NCI-H748 (cell line): ENCODE measurements at regions not wholly inside any gene's neighbourhood (a gene's known extent, or its start where the extent isn't known, plus 50 kb on each side); places are given as distances from the start of the nearest gene placed in this dataset.

ENCODE experiments used
- DNase-seq: peaks from one replicate; lab custom pipeline; 2025; ENCODE audit not compliant: unreplicated experiment; lab: John Stamatoyannopoulos, UW

DNA sequence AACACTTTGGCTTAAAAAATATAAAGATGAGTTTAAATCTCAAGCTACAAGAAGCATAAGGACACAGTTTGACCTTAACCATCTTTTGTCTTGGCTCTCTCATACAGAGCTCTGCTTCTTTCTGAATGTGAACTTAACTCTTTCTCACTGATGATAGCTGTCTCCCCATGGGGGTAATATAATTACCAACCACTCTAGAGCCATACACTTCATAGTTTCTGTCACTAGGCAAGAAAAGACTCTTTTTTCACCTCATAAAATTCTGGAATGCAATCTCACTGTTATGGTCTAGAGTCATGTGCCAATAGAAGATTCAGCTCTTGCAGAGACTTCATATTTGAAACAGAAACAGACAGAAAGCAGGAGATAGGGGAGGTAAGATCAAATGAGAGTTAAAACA, 481.7 kb upstream of the AGA start:
- no peak for DNase-seq

DNA sequence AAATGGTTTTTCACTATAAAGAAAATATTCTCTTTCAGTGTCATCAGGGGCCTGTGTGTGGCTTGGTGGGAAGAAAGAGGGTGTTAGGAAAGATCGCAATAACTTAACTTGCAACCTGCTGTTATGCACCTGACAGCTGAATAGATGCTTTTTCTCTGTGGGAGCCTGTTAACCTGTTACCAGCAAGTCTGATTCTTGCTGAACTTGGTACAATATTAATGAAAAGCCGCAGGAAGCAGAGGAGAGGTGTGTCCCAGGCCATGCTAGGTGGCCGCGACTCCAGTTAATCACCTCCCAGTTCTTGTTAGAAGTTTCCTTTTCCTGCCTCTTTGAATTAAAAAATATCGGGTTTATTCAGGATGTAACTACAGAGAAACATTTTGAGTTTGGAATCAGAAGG, 494.8 kb upstream of the AGA start:
- DNase-seq: no peak

DNA sequence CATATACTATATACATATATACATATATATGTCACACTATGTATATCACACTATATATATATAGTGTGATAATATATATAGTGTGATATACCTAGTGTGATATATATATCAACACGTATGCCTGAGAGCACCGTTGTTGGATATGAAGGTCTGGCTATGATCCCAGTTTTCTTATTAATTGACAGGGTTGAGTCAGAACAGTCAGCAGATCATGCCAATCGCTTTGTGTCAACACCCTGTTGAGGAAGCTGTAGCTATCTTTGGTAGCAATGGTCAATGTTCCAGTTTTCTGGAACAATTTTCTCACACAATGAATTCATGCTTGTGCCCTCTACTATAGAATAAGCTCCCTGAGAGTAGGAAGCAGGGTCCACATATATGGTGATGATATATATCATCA, 496.0 kb upstream of the AGA start:
- DNase-seq: no peak

DNA sequence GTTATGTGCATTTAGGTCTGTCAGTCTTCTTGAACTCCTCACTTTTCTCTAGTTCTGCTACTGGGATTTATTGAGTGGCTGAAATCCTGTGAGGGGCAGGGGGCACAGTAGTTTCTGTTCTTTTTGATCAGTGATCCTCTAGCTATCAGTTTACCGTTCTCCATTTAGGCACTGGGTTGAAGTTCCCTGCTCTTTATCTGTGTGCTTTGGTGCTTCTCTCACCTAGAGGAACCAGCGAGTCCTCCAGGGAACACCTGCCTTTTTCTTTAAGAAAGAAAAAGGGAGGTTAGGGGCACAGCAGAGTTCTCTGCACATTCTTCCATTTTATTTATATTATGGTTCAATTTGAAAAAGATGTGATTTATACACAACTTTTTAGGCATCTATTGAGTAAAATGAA, 503.0 kb upstream of the AGA start:
- no peak for DNase-seq

DNA sequence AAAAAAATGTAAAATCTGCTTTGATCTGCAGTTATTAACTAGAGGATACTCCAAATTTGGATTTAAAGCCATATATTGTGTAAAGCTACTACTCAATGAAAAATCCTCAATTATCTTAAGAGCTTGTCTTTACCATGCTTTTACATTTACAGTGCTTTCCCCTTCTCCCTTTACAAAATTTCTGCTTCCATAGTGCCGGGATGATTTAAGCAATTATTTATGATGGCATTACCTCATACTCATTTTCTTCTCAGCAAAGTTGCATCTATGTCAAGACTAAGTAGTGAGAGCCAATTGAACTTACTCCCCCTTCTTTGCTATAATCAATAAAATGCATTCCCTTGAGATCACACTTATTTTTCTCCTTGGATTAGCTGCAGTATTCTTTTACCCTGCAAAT, 505.4 kb upstream of the AGA start:
- no peak for DNase-seq

DNA sequence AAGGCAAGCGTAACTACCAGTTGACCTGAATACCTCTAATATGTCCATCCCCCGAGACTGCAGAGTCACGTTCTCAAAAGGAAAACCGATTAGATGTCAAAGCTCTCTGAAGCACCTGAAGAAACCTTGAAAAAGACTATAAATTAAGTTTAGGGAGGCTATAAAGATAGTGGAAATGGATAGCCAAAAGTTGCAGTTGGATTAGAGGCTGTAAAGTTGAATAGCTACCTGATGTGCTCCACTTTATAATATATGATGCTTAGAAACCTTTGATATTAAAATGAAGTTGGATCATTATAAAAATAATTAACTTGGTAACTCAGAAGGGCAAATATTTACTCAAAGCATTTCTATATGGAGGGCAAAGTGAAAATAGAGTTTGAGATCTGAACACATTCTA, 506.6 kb upstream of the AGA start:
- DNase-seq: no peak

DNA sequence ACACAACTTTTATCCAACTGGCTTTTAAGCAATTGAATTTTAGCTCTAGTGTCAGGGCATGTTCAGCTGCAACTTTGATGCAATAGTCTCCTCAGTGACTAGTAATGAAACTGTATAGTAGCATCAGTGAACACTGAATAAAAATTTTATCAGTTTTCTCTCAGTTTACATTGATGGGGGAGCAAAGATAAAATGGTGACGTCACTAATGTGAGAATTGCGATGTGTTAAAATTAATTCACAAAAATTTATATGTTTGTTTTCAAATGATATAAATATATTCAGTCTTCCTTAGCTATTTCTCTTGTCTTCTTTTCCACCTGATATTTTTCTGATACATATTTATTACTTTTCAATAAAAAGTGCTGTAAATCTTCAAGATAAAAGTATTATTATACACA, 508.8 kb upstream of the AGA start:
- DNase-seq: no peak

DNA sequence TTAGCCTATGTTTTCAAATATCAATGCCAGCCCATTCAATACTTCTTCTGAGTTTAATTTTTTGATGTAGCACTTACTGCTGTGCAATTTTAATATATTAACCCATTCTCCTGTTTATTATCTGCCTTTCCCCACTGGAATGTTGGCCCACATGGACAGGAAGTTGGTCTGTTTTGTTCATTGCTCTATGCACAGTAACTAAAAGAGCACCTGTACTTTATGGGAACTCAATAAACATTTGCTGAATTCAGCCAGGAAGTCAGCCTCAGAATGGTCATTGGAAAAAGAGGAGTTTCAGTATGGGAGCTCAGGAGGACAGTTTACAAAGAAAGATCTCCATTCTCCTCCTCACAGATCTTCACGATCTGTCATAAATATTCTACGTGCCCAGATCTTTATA, 510.5 kb upstream of the AGA start:
- no peak for DNase-seq

DNA sequence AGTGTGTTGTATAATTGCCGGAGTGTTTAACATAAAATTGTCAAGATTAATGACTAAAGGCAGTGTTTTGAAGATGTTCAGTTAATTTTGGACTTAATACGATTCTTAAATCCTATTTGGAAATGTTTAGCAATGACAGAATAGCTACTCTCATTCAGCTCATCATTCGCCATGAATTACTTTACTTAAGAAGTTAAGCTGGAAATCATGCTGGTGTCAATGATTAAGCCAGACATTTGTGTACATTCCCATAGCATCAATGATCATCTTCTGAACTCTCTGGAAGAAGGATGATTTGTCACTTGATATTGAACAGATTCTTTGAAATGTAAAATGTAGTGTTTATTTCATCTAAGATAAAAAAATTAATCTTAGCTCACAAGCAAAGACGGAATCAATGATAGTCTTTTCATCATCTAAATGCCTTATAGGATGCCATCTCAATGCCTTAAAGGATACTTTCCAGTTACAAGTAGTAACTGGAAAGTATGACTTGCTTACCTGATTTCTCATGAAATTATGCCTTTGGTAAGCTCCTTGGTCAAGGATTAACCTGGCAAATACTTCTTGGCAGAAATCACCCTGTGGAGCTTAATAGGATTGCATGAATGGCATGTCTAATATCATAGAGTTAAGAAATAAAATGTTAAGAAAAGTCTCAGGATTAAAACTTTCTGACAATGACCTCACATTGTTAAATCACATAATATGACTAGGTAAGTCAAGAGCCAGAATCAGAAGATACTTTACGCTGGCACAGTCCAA, 515.5 kb upstream of the AGA start:
- DNase-seq: no peak

DNA sequence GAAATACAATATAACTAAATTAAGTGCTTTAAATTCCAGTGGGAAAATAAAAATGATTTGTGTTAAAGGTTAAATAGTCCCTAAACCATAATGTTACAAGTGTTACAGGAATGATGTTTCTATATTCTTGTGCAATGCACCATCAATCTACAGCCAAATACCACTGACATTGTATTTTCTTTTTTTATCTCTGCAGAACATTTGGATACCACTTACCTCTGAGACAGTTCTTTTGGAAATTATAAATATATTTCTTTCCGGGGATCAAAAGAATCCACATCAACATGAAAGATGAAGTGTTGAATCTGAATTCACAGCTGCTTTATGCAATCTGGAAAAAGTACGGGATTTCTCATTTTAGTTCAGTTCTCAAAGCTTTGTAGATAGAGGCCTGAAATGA, 518.3 kb upstream of the AGA start:
- no peak for DNase-seq

DNA sequence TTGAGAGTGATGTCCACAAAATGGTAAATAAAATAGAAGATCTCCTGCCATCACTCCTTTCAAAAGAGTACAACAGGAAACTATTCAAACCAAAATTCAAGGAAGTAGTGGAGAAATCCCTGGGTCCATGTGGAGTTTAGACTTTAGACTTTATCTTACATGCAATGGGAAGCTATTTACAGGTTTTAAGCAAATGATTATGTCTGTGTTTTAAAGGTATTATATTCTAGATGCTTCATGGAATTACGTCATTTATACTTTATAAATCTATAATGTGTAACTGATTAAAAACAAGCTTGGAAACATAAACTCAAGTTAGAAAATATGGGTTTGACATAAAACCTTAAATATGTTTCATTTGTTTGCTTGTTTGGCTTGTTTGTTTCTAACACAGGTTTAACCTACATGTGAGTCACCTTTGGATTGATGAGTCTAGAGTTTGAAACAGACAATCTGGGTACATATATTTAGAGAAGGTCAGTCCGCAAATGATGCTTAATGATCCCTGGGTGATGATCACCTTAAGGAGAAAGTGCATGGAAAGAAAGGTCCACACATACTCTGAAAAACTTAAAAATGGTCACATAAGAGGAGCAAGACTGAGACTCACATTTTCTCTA, 519.6 kb upstream of the AGA start:
- DNase-seq: no peak

DNA sequence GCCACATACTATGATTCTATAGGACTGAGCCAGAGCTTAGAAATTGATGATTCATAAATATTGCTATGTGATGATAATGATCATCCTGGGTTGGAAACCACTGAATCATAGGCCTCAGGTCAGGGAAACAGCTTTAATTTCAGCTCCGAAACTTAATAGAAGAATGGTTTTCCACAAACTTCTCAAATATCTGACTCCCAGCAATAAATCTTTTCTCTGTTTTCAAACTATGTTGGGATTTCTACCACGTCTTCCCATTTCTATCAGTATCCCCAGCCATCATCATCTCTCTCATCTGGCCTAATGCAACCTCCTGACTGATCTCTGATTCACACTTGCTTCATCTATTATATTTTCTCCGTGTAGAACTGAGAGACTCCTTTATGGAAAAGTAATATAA, 521.8 kb upstream of the AGA start:
- DNase-seq: no peak

DNA sequence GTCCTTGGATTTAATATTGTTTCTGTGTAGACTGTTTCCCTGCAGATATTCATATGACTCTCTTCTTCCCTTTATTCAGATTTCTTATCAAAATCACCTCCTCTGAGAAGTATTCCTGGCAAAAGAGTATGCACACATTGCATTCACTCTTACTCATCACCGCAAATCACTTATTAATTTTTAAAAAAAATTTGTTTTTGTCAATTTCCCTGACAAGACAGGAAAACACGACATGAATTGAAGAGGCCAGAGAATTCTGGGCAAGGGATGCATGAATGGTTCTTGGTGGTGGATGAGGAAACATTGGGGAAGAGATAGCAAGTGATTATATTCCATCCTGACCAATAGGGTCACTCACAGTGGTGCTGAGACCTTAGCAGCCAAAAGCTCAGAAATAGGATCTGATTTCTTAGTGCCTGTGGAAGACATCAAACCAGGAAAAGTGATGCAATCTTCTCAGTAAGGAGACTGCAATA, 522.5 kb upstream of the AGA start:
- no peak for DNase-seq

DNA sequence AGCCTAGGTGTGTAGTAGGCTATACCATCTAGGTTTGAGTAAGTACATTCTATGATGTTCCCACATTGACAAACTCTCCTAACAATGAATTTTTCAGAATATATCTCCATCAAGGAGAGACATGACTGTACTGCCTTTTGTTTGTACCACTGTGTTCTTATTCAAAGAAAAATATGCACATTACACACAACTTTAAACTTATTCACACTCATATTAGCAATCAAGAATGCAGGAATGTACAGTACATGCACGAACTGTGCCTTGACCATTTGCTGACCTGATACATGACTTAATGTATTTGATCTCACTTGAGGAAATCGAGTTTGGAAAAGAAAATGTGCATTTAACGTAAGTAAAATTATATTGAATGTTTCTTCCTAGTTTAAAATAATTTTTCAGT, 525.1 kb upstream of the AGA start:
- no peak for DNase-seq

DNA sequence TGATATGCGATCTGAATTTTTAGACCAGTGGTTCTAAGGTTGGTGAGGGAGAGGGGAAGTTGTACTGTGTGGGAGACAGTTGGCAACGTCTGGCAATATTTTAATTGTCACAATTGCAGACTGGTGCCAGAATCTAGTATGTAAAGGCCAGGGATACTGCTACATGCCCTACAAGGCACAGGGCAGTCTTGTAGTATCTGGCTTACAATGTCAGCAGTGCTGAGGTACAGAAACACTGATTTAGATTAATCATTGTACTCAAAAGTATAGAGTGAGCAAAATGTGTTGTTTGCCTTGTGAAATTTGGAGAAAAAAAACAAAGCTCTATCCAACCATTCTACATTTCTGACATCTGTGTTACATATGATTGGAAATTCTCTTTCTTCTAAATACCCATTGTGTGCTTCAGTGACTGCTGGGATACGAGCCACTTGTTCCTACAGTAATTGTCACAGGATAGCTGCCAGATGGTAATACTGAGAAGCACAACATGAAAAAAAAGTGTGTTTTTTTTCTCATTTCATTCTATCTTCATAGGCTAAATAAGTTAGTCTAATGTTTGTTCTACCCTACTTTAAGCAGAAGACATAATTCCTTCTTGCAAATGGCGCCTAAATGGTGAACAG, 526.7 kb upstream of the AGA start:
- DNase-seq: no peak

DNA sequence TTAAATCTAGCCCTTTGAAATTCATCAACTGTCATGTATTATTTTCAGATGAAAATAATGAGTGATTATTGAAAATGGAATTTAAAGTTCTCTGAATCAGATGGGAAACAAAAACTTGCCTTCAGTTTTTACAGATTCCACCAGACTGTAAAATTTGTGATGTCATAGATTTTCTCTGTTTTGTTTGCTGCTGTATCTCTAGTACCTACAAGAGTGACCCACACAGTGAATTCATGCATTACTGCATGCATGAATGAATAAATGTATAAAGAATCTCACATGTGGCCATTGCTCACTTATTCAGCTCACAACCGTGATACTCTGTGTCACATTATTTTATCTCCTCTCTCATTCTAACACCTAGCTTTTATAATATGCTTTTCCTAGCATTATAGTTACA, 532.2 kb upstream of the AGA start:
- DNase-seq: no peak

DNA sequence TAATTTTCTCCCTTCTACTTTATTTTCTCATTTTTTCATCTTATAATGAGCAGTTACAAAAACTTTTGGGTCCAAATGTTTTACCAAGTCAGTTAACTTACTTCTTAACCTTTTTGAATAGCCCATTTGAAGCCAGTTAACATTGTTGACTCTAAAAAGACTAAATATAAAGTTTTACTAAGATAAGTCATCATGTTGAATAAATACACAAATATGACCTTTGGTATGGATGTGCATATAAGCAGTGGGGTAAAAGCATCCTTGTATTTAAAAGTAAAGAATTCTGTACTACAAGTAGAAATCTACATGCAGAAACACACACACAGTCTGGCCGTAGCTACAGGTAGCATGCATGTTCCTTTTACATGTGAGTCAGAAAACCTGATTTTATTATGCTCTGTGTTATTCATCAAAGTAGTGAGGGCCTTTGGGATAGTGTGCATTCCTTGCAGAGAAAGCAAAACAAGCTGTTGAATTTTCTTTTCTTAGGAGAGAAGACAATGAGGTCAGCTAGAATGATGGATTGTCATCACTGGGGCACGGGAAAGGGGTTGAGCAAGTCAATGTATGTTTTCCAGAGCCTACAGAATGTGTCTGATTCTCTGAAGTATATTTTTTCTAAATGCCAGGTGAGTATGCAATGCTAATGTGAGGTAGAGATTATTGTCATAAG, 533.2 kb upstream of the AGA start:
- DNase-seq: no peak

DNA sequence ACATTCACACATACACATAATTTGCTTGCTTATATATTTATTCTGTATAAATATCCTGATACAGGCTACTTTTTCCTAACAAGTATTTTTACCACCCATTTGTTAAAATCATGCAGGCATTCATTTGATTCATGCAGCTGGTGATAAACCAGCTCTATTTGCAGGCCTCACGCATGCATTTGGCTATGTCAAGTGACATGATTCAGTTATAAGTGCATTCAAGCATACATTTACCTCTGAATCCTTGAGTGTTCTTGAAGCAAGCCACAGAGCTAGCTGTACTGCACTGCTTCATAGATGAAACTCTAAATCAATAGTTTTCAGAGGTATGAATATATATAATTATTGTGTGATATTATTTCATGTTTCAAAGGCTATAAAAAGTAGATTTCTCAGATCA, 544.0 kb upstream of the AGA start:
- DNase-seq: no peak

DNA sequence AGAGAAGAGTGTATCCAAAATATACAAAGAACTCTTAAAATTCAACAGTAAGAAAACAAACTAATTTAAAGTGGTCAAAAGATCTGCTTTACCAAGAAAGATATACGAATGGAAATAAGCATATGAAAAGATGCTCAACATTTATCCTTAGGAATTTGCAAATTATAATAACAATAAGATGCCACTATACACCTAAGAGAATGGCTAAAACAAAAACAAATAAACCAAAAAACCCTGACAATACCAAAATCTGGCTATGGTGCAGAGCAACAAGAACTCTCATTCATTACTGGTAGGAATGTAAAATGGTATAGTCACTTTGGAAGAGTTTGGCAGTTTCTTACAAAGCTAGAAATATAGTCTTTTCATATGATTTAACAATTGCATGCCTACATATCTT, 545.7 kb upstream of the AGA start:
- no peak for DNase-seq

DNA sequence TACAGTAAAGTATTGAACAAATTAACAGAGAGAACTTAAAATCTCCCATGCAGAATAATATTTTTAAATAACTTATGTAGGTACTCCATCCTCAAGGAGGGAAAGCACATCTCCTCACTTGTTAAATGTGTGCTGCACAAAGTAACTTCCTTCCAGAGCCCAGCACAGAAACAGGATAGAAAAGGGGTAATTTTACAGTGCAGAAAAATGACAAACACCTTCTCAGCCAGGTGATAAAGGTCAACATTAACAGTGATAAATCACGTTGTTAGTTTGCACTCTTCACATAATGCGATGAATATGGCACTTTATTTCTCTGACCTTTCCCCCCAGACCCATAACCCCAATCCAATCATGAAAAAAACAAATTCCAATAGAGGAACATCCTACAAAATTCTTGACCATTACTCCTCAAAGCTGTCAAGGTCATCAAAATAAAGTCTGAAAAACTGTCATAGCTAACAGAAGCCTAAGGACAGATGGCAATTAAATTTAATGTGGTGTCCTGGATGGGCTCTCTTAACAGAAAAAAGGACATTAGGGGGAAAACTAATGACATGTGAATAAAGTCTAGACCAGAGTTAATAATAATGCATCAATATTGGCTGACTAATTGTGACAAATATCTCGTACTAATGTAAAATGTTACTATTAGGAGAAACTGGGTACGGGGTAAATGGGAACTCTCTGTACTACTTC, 547.4 kb upstream of the AGA start:
- DNase-seq: no peak

DNA sequence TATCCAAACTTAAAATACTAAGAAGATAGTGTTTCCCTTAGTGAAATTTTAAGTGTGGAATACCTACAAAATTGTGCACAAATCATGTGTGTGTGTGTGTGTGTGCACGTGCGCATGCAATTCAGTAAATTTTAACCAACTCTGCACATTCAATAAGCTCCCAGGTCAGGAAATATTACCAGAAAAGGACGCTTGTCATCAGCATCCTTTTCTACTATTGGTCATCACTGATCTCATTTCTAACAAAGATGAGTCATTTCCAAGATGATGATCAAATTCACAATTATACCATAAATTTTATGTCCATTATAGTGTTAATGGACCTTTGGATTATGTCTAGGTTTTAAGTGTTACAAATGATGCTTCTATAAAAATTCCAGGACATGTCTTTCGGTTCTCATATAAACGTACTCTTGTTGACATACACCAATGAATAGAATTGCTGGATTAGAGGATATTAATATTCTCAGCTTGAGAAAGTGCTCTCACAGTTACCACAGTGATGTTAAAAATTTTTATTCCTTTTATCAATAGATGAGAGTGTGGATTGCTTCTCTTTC, 560.9 kb upstream of the AGA start:
- DNase-seq: no peak
